ENCODE measurements at regions not wholly inside any gene's neighbourhood (a gene's known extent, or its start where the extent isn't known, plus 50 kb on each side); places are given as distances from the start of the nearest gene placed in this dataset.

GRCh38 chr13:104270731-104271130 is 1204.5 kb upstream of the SLC10A2 start:
- H3K36me3 ChIP-seq (ENCODE audit: control insufficient read depth, insufficient read depth, low read length): no peaks in the 10 kb centered on the region
- TF ChIP-seq CTCF (IDR thresholded peaks at IDR 0.05; ENCODE audit: insufficient read depth, low read depth, low read length): no peak
- ChIA-PET CTCF (no interaction called here), POLR2A (no interaction called here)
- H3K4me3 ChIP-seq (ENCODE audit: low read depth, low read length): no peak overlapping the region
- no peak for DNase-seq (ENCODE audit: low read depth)
- H3K27me3 ChIP-seq (ENCODE audit: control insufficient read depth, insufficient read depth, low read length): no peaks in the 10 kb centered on the region

- CTCF ChIA-PET: no interaction called here
- no peaks in the 10 kb centered on the region for H3K36me3 ChIP-seq (ENCODE audit: control insufficient read depth, insufficient read depth, low read length)
- TF ChIP-seq CTCF (IDR thresholded peaks at IDR 0.05; ENCODE audit: insufficient read depth, low read depth, low read length): no peak
- no peak for DNase-seq (ENCODE audit: low read depth)
- H3K27me3 ChIP-seq (ENCODE audit: control insufficient read depth, insufficient read depth, low read length): no peaks in the 10 kb centered on the region
- POLR2A ChIA-PET: no interaction called here
- no peak overlapping the region for H3K4me3 ChIP-seq (ENCODE audit: low read depth, low read length)
These were observed 1201.1 kb upstream of the SLC10A2 start for GRCh38 chr13:104267206-104267811.

DNA sequence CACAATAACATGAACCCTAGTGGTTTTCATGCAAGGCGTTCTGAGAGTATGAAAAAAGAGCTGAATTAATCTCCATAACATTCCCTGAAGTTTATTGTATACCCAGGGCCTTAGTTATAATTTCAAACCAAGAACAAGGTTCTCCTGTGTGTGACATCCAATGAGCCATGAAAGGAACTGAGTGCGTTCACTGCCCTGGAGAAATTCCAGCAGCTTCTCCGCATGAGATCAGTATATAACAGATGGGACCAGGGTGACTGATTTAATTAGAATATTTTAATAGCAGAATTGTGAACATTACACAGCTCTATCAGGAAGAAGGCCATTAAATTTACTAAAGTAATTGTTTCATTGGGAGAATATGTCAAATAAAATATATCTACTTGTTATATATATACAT is 1190.5 kb upstream of the SLC10A2 start:
- TF ChIP-seq CTCF (IDR thresholded peaks at IDR 0.05; ENCODE audit: insufficient read depth, low read depth, low read length): no peak
- POLR2A ChIA-PET: no interaction called here
- no peaks in the 10 kb centered on the region for H3K36me3 ChIP-seq (ENCODE audit: control insufficient read depth, insufficient read depth, low read length)
- DNase-seq (ENCODE audit: low read depth): no peak
- no peaks in the 10 kb centered on the region for H3K27me3 ChIP-seq (ENCODE audit: control insufficient read depth, insufficient read depth, low read length)
- no peak overlapping the region for H3K4me3 ChIP-seq (ENCODE audit: low read depth, low read length)
- CTCF ChIA-PET: no interaction called here

DNA sequence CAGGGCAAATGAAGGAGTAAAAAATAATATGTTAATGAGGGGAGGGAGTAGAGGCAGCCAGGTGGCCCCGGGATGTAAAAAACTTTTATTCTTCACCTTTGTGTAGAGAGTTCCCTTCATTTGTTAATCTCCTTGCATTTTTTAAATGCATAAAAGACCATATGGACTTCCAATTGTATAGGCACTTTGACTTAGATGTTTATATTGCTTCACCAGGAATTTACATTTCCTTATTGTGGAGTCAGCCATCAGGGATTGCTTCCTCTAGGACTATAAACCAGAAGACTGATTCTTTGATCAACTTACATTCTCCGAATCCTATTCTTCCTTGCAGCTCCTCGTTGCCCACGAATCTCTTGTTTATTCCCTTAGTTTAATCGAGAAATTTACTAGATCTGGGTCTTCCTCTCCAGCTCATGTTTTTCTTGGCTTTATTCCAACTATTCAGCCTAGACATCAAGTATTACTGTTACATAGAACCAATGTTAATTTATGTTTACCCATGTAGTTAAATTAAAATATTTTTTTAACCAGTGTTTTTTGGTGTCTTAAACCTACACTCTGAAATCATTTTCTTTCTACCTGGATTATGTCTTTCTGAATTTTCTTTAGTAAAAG is 1187.0 kb upstream of the SLC10A2 start:
- no peak for DNase-seq (ENCODE audit: low read depth)
- CTCF ChIA-PET: interaction anchor here (0.6 kb wide), 1 partner anchor 26 kb away, joined by 3 read pairs; no protein-coding TSS in a partner anchor
- TF ChIP-seq CTCF (IDR thresholded peaks at IDR 0.05; ENCODE audit: insufficient read depth, low read depth, low read length): no peak

GRCh38 chr13:104251931-104252330 is 1185.7 kb upstream of the SLC10A2 start:
- Histone ChIP-seq H3K4me3 (ENCODE audit: low read depth, low read length) (no peak overlapping the region), H3K27me3 (ENCODE audit: control insufficient read depth, insufficient read depth, low read length) (no peaks in the 10 kb centered on the region), H3K36me3 (ENCODE audit: control insufficient read depth, insufficient read depth, low read length) (no peaks in the 10 kb centered on the region)
- POLR2A ChIA-PET: no interaction called here
- no peak for DNase-seq (ENCODE audit: low read depth)
- TF ChIP-seq CTCF (IDR thresholded peaks at IDR 0.05; ENCODE audit: insufficient read depth, low read depth, low read length): no peak
- CTCF ChIA-PET: no interaction called here

More for the DNA sequence above, 1187.0 kb upstream of the SLC10A2 start:
- no peaks in the 10 kb centered on the region for H3K27me3 ChIP-seq (ENCODE audit: control insufficient read depth, insufficient read depth, low read length)
- no peaks in the 10 kb centered on the region for H3K36me3 ChIP-seq (ENCODE audit: control insufficient read depth, insufficient read depth, low read length)
- no peak overlapping the region for H3K4me3 ChIP-seq (ENCODE audit: low read depth, low read length)
- POLR2A ChIA-PET: no interaction called here

Measured in BJ (cell line).